SK-N-MC (cell line): ENCODE measurements at regions not wholly inside any gene's neighbourhood (a gene's known extent, or its start where the extent isn't known, plus 50 kb on each side); places are given as distances from the start of the nearest gene placed in this dataset.

ENCODE experiments used
- EZH2 ChIP-seq: fragments of 200-600 bp; sonication (generic); IDR thresholded peaks from one replicate; pipeline ENCODE4 v1.6.1; 2017; ENCODE audit warnings: antibody characterized with exemption
- FOXP2 ChIP-seq: optimal IDR thresholded peaks from 2 replicates; pipeline ENCODE3; 2011; ENCODE audit warnings: mild to moderate bottlenecking, moderate library complexity; ENCODE audit not compliant: insufficient read depth; ENCODE audit errors: extremely low read length, control extremely low read depth
- POLR2AphosphoS5 ChIP-seq: IDR thresholded peaks from 2 replicates; pipeline ENCODE4 v1.6.1; 2012; ENCODE audit warnings: mild to moderate bottlenecking, low read depth, low read length, borderline replicate concordance

GRCh38 chr9:2494562-2494961, 127.0 kb upstream of the VLDLR start:
- TF ChIP-seq EZH2 (no peak), POLR2AphosphoS5 (no peak), FOXP2 (no peak)
